GM12872 (cell line): ENCODE measurements at regions not wholly inside any gene's neighbourhood (a gene's known extent, or its start where the extent isn't known, plus 50 kb on each side); places are given as distances from the start of the nearest gene placed in this dataset.

Source experiments
- TF ChIP-seq, protein P1 (sequence below): IDR thresholded peaks from 3 replicates; pipeline ENCODE4 v1.5.1; 2011; ENCODE audit warnings: low read depth, mild to moderate bottlenecking, low read length, moderate library complexity; ENCODE audit not compliant: insufficient read depth

DNA sequence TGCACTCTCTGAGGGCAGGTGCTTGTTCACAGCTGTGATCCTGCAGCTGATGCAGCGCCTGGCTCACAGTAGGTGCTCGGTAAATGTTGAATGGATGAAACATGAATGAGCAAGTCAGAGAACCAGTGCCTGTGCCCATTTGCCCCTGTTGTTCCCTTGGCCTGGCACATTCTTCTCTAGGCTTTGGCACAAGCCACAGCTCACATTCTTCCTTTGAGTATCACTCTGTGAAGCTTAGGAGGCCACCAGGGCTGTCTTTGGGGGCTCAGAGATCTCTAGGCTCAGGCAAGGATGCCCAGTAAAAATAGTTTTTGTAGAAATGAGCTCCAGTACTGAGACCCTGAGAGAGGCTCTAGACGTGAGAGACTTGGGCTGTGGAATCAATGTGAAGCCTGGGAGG is 144.6 kb upstream of the NAV2 start:
- TF ChIP-seq, protein P1, sequence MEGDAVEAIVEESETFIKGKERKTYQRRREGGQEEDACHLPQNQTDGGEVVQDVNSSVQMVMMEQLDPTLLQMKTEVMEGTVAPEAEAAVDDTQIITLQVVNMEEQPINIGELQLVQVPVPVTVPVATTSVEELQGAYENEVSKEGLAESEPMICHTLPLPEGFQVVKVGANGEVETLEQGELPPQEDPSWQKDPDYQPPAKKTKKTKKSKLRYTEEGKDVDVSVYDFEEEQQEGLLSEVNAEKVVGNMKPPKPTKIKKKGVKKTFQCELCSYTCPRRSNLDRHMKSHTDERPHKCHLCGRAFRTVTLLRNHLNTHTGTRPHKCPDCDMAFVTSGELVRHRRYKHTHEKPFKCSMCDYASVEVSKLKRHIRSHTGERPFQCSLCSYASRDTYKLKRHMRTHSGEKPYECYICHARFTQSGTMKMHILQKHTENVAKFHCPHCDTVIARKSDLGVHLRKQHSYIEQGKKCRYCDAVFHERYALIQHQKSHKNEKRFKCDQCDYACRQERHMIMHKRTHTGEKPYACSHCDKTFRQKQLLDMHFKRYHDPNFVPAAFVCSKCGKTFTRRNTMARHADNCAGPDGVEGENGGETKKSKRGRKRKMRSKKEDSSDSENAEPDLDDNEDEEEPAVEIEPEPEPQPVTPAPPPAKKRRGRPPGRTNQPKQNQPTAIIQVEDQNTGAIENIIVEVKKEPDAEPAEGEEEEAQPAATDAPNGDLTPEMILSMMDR: no peak

DNA sequence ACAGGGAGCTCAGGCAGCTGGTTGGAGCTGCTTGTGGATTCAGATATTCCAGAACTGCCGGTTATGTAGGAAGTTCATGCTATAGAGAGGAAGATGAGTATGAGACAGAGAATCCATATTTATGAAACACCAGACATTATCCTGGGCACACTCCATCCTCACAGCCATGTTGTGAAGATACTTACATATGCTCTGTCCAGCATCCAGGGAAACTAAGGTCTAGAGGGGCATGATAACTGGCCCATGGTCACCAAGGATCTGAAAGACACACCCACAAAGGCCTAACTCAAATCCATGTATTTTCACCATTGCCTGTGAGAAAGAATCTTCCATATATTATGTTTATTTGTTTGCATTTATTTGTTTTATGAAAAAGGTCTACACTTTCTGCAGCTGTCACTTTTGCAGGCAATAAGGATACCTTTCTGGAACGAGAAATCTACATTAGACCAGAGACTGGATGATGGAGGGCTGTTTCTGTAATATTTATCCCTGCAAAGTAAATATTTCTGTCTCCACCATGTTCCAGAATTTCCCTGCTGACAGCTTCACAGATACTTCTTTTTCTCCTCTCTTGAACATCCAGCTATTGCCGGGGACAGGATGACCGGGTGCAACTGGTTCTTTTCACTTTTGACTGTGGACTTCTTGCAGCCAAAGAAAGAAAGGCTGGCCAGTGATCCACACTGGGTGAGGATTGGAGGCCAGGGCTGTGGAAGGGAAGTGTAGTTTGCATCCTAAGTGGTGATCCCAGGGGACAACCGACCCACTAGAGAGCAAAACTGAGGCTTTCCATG is 145.9 kb upstream of the NAV2 start:
- TF ChIP-seq, protein P1: no peak

DNA sequence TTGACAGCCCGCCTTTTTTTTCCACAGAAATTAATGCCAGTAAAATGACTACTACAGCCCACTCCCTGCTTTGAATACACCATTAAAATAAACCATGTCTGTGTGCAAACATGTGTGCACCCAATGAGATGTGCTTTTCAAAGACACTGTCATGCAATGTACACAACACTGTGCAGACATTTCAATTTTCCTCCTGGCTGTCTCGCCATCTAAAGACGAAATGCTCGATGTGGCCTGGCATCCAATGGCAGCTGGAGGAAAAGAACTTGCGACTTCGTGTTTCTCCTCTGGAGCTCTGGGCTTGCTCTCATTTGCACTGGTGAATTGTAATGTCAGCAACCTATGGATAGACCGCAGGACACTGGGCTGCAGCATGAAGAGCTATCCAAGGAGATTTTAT is 147.0 kb upstream of the NAV2 start:
- TF ChIP-seq, protein P1: no peak

GRCh38 chr11:19562156-19562555 is 150.5 kb upstream of the NAV2 start:
- TF ChIP-seq, protein P1: no peak

DNA sequence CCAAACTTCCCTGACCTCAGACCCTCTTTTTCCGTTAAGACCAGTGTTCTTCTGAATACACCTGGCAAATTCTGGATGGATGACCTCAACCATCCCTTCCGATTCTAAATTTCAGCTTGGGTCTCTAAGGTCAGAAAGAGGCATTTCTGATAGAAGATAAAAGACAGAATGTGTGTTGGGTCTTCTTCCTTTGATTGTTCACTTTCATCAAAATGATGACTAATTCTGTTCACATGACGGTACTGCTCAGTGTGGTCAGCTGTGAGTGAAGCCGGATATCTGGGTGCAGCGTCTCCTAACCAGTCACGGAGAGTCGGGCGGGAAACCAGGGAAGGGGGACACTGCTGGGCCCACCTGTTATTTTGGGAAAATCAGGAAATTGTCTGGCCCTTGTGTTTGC is 151.6 kb upstream of the NAV2 start:
- TF ChIP-seq, protein P1: no peak

DNA sequence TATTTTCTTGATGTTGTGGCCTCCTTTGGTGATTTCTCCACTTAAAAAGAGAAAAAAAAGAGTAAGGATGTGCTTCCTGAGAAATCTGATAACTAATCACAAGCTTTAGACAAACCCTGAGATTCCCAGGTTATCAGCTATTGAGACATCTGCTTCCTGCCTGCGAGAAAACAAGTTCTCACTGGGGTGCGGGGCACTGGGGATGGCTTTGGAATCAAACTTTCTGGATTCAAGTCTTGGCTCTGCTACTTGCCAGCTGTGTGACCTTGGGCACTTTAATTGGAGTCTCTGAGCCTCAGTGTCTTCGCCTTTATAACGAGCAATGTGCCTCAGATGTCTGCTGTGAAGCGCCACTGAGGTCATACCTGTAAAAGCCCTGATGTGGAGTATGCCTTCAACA is 152.5 kb upstream of the NAV2 start:
- TF ChIP-seq, protein P1: no peak

DNA sequence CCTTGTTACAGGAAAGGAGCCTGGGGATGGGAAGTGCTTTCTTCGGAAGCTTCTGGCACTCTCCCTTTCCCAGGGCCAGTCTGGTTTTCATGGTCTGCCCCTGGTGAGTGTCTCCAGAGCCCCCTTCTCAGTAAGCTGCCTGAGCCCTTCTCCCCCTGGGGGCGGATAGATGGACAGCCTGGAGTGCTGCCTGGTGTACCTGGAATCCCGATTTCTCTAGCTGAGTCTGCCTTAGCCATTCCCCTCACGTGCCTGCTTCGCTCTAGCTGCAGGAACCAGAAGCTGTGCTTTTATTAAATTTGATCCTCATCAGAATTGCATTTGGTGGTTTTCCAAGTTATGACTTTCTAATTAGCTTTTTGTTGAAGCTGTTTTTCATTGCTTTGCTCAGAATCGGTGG is 152.9 kb upstream of the NAV2 start:
- TF ChIP-seq, protein P1: no peak
